ENCODE measurements at regions not wholly inside any gene's neighbourhood (a gene's known extent, or its start where the extent isn't known, plus 50 kb on each side); places are given as distances from the start of the nearest gene placed in this dataset.

- no peaks in the 10 kb centered on the region for H4K20me1 ChIP-seq (ENCODE audit: insufficient read depth, low read length)
- CTCF ChIA-PET (ENCODE audit: low intra/inter-chr PET ratio, low total read pairs) = no interaction called here
- ATAC-seq (no peak), DNase-seq (ENCODE audit: low spot score) (no peak), FAIRE-seq (no peak)
- POLR2A ChIA-PET = no interaction called here
- H3K4me3 ChIP-seq (replicated peaks in 1 of 3; ENCODE audit: insufficient read depth in 1 of 3, low read depth in 2 of 3, low read length in 3 of 3) = no peak overlapping the region
- TF ChIP-seq MED8 (CRISPR knock-in tag; IDR thresholded peaks at IDR 0.05; ENCODE audit: insufficient replicate concordance) (no peak), SRSF4 (IDR thresholded peaks at IDR 0.05; ENCODE audit: low read depth, low read length, poor library complexity, severe bottlenecking) (no peak), ZNF160 (CRISPR knock-in tag; IDR thresholded peaks at IDR 0.05) (no peak), ZNF574 (CRISPR knock-in tag; IDR thresholded peaks at IDR 0.05) (no peak), ZMYM2 (CRISPR knock-in tag; IDR thresholded peaks at IDR 0.05) (no peak), PHF20 (CRISPR knock-in tag; IDR thresholded peaks at IDR 0.05) (no peak), TIGD3 (CRISPR knock-in tag; IDR thresholded peaks at IDR 0.05; ENCODE audit: borderline replicate concordance) (no peak), ZNF512B (CRISPR knock-in tag; IDR thresholded peaks at IDR 0.05; ENCODE audit: borderline replicate concordance) (no peak)
- no peaks in the 10 kb centered on the region for H3K79me2 ChIP-seq (ENCODE audit: insufficient read depth, low read length)
- WGBS (ENCODE audit: low lambda C conversion rate) = 53% methylated on average over 1 of the region's 1 CpG
- no peaks in the 10 kb centered on the region for H3K36me3 ChIP-seq (replicated peaks in 1 of 2; ENCODE audit: control insufficient read depth in 1 of 2, insufficient read depth in 2 of 2, low read length in 2 of 2)
- in situ Hi-C loops (cut with HindIII; ENCODE audit: extremely low pct_ligation_motif_present, low pct_unique_long_range_greater_than_20kb) (no loop called here), intact Hi-C loops (cut with micrococcal nuclease; ENCODE audit: unreplicated experiment) (no loop called here)
- no peak overlapping the region for H3K27ac ChIP-seq (ENCODE audit: extremely low read length, insufficient read depth, low read length)
- H3K9ac ChIP-seq (ENCODE audit: insufficient read depth, low read depth, low read length) = no peak overlapping the region
- H3K4me2 ChIP-seq (ENCODE audit: low read depth, low read length) = no peak overlapping the region
- H3K27me3 ChIP-seq (ENCODE audit: control insufficient read depth in 1 of 2, insufficient read depth in 2 of 2, low read length in 2 of 2) = no peaks in the 10 kb centered on the region
- H3K9me3 ChIP-seq (ENCODE audit: low read length) = peaks cover 52% of the 10 kb centered on the region
- no peak overlapping the region for H2AFZ ChIP-seq (ENCODE audit: low read length)
- no peaks in the 10 kb centered on the region for H3K4me1 ChIP-seq (ENCODE audit: insufficient read depth, low read length)
- BruUV-seq (replicated peaks) = no TSS peak
These were observed 985.5 kb downstream of the TLE4 start for GRCh38 chr9:80557256-80557655.
